GM23338 (cell line): ENCODE measurements at regions not wholly inside any gene's neighbourhood (a gene's known extent, or its start where the extent isn't known, plus 50 kb on each side); places are given as distances from the start of the nearest gene placed in this dataset.

ENCODE experiments used
- ATAC-seq: fragments of 200-7000 bp; cut with Tn5 transposase; 3 replicates; pipeline ENCODE4 v1.9.1; 2020
- DNase-seq: peaks from one replicate; pipeline ENCODE4 v3.0.0-alpha.2; 2015; ENCODE audit warnings: low spot score
- H2AFZ ChIP-seq: fragments of 200-600 bp; sonication (generic); 2 replicates; pipeline ENCODE4 v1.8.0; 2016; ENCODE audit warnings: antibody characterized with exemption, mild to moderate bottlenecking, moderate library complexity
- H3F3A ChIP-seq: fragments of 200-600 bp; sonication (generic); replicated peaks from 2 replicates; pipeline ENCODE4 v1.8.0; 2017; ENCODE audit warnings: antibody characterized with exemption, mixed run types, low read depth
- H3K27ac ChIP-seq: fragments of 200-600 bp; sonication (generic); 2 replicates; pipeline ENCODE4 v1.6.1; 2016; ENCODE audit warnings: low read depth
- H3K27me3 ChIP-seq: fragments of 200-600 bp; sonication (generic); 2 replicates; pipeline ENCODE4 v1.8.0; 2016; ENCODE audit warnings: mild to moderate bottlenecking, mixed run types, moderate library complexity; ENCODE audit not compliant: insufficient read depth
- H3K36me3 ChIP-seq: fragments of 200-600 bp; sonication (generic); 2 replicates; pipeline ENCODE4 v1.8.0; 2016; ENCODE audit warnings: mild to moderate bottlenecking; ENCODE audit not compliant: insufficient read depth
- H3K4me1 ChIP-seq: fragments of 200-600 bp; sonication (generic); 2 replicates; pipeline ENCODE4 v1.8.0; 2016; ENCODE audit warnings: mild to moderate bottlenecking, moderate library complexity; ENCODE audit not compliant: insufficient read depth
- H3K4me2 ChIP-seq: fragments of 200-600 bp; sonication (generic); 2 replicates; pipeline ENCODE4 v1.7.1; 2017; ENCODE audit warnings: mixed run types
- H3K4me3 ChIP-seq: fragments of 200-600 bp; sonication (generic); 2 replicates; pipeline ENCODE4 v1.6.1; 2016; ENCODE audit warnings: mixed run types
- H3K79me2 ChIP-seq: fragments of 200-600 bp; sonication (generic); replicated peaks from 2 replicates; pipeline ENCODE4 v1.8.0; 2017; ENCODE audit warnings: mild to moderate bottlenecking; ENCODE audit not compliant: insufficient read depth
- H3K9me2 ChIP-seq: fragments of 200-600 bp; sonication (generic); 2 replicates; pipeline ENCODE4 v1.8.0; 2017; ENCODE audit not compliant: insufficient read depth
- H4K20me1 ChIP-seq: fragments of 200-600 bp; sonication (generic); replicated peaks from 2 replicates; pipeline ENCODE4 v1.8.0; 2017; ENCODE audit warnings: mild to moderate bottlenecking; ENCODE audit not compliant: insufficient read depth
- H3K27ac Mint-ChIP-seq: 2 replicates; pipeline ENCODE4 v1.8.0; 2020; ENCODE audit warnings: inconsistent platforms, mild to moderate bottlenecking, moderate library complexity, mixed read lengths
- H3K27me3 Mint-ChIP-seq: 3 replicates; pipeline ENCODE4 v1.8.0; 2022; ENCODE audit warnings: low read depth, mild to moderate bottlenecking, moderate library complexity, mixed read lengths, inconsistent platforms; ENCODE audit not compliant: insufficient read depth, poor library complexity
- H3K36me3 Mint-ChIP-seq: 3 replicates; pipeline ENCODE4 v1.8.0; 2021; ENCODE audit warnings: low read depth, mild to moderate bottlenecking, inconsistent platforms, moderate library complexity, mixed read lengths
- H3K4me1 Mint-ChIP-seq: 3 replicates; pipeline ENCODE4 v1.8.0; 2020; ENCODE audit warnings: mild to moderate bottlenecking, inconsistent platforms, mixed read lengths
- H3K4me3 Mint-ChIP-seq: 3 replicates; pipeline ENCODE4 v1.8.0; 2021; ENCODE audit warnings: moderate library complexity, mild to moderate bottlenecking, inconsistent platforms, mixed read lengths
- H3K9me3 Mint-ChIP-seq: 3 replicates; pipeline ENCODE4 v1.8.0; 2020; ENCODE audit warnings: moderate library complexity, mild to moderate bottlenecking, inconsistent platforms, mixed read lengths
- CTCF ChIP-seq, 2 experiments: fragments of 200-600 bp in 1 of 2; sonication (generic) in 1 of 2; conservative IDR thresholded peaks; 2 replicates each; pipeline versions ENCODE4 v1.5.1 to v1.6.1; 2016 to 2017; ENCODE audit warnings: antibody characterized with exemption in 2 of 2, low read depth in 2 of 2, mild to moderate bottlenecking in 2 of 2, moderate library complexity in 1 of 2
- ETS1 ChIP-seq: IDR thresholded peaks from 2 replicates; pipeline ENCODE4 v1.6.1; 2016; ENCODE audit warnings: antibody characterized with exemption
- EZH2 ChIP-seq: fragments of 200-600 bp; sonication (generic); IDR thresholded peaks from one replicate; pipeline ENCODE4 v1.8.0; 2017; ENCODE audit warnings: antibody characterized with exemption, mild to moderate bottlenecking, low read depth; ENCODE audit not compliant: unreplicated experiment
- EZH2phosphoT487 ChIP-seq: fragments of 200-600 bp; sonication (generic); IDR thresholded peaks from one replicate; pipeline ENCODE4 v1.8.1; 2018; ENCODE audit warnings: antibody characterized with exemption; ENCODE audit not compliant: unreplicated experiment
- JUNB ChIP-seq: IDR thresholded peaks from one replicate; pipeline ENCODE4 v1.6.1; 2016; ENCODE audit warnings: antibody characterized with exemption; ENCODE audit not compliant: unreplicated experiment
- NANOG ChIP-seq: IDR thresholded peaks from 2 replicates; pipeline ENCODE4 v1.6.1; 2016; ENCODE audit warnings: antibody characterized with exemption, borderline replicate concordance
- POLR2AphosphoS5 ChIP-seq: IDR thresholded peaks from 2 replicates; pipeline ENCODE4 v1.6.1; 2016; ENCODE audit warnings: antibody characterized with exemption, low read depth
- REST ChIP-seq: IDR thresholded peaks from one replicate; pipeline ENCODE4 v1.6.1; 2018; ENCODE audit warnings: antibody characterized with exemption; ENCODE audit not compliant: unreplicated experiment
- STAT1 ChIP-seq: IDR thresholded peaks from one replicate; pipeline ENCODE4 v1.6.1; 2016; ENCODE audit warnings: antibody characterized with exemption; ENCODE audit not compliant: unreplicated experiment
- ZNF114 ChIP-seq: fragments of 250-450 bp; sonication (Bioruptor Pico); IDR thresholded peaks from 2 replicates; pipeline ENCODE4 v1.5.0; 2020; ENCODE audit warnings: mild to moderate bottlenecking, moderate library complexity
- ZNF331 ChIP-seq: fragments of 250-450 bp; sonication (Bioruptor Pico); IDR thresholded peaks from 2 replicates; pipeline ENCODE4 v1.5.0; 2020; ENCODE audit warnings: low read depth, mild to moderate bottlenecking, moderate library complexity

GRCh38 chr7:47657126-47657525 is 75.2 kb upstream of the TNS3 start:
- Histone ChIP-seq H3K4me2 (no peak overlapping the region), H3K79me2 (no peaks in the 10 kb centered on the region), H3F3A (no peaks in the 10 kb centered on the region), H3K4me3 (no peak overlapping the region), H4K20me1 (no peaks in the 10 kb centered on the region), H3K9me2 (no peaks in the 10 kb centered on the region), H3K27ac (no peak overlapping the region), H3K27me3 (no peaks in the 10 kb centered on the region), H3K36me3 (no peaks in the 10 kb centered on the region), H3K4me1 (no peaks in the 10 kb centered on the region), H2AFZ (no peak overlapping the region)
- TF ChIP-seq ETS1 (no peak), ZNF331 (CRISPR knock-in tag) (no peak), STAT1 (no peak), REST (no peak)
- ATAC-seq (no peak), DNase-seq (no peak)
- Mint-ChIP-seq H3K4me3 (no peak overlapping the region), H3K36me3 (no peaks in the 10 kb centered on the region), H3K4me1 (peaks cover 28% of the 10 kb centered on the region), H3K27ac (no peak overlapping the region), H3K27me3 (peaks cover 8% of the 10 kb centered on the region), H3K9me3 (no peaks in the 10 kb centered on the region)

DNA sequence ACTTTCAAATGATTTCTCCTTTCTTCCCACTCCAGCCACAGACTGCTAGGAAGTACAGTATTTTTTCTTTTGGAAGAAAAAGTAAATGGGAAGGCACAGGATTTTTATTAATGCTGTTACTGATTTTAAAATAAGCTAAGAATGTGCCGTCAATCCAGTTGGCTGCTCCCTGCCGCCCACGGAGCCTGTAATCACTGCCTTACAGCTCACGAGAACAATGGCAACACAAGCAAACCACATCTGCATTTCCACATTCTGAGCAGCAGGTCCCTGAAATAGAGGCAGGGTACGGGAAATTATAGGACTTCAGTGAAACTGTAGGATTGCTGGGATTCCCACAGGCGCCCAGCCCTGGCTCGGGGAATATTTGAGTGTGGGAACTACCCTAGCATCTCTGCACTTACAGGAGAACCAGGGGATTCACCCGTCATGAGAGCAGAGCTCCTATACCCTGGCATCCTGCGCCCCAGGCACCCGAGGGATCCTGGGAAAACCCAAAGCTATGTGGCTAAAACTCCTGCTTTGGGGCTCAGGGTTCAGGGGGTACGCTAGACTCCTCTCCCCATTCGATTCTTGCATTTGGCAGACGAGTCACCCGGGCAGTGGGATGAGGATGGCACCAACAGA is 72.9 kb upstream of the TNS3 start:
- peaks cover 11% of the 10 kb centered on the region for H3K27me3 Mint-ChIP-seq
- TF ChIP-seq ETS1 (no peak), JUNB (no peak), POLR2AphosphoS5 (no peak), NANOG (no peak), EZH2 (no peak), EZH2phosphoT487 (no peak), ZNF114 (CRISPR knock-in tag) (no peak), CTCF (conservative IDR thresholded peaks at IDR 0.05; ENCODE audit: low read depth in 2 of 2) (no peak), STAT1 (no peak)
- no peak overlapping the region for H3K4me3 Mint-ChIP-seq
- no peaks in the 10 kb centered on the region for H3K79me2 ChIP-seq
- H3K27ac ChIP-seq = no peak overlapping the region
- H2AFZ ChIP-seq = peak overlapping the region; percentile 79; the same call in 1 of the 2 replicates
- H3K4me3 ChIP-seq = no peak overlapping the region
- no peaks in the 10 kb centered on the region for H3K9me3 Mint-ChIP-seq
- H3K4me1 Mint-ChIP-seq = peaks cover 24% of the 10 kb centered on the region
- H4K20me1 ChIP-seq = no peaks in the 10 kb centered on the region
- no peak overlapping the region for H3K4me2 ChIP-seq
- peak; percentile 37 for DNase-seq
- no peaks in the 10 kb centered on the region for H3K9me2 ChIP-seq
- H3K36me3 ChIP-seq = no peaks in the 10 kb centered on the region
- H3K27me3 ChIP-seq = no peaks in the 10 kb centered on the region
- no peaks in the 10 kb centered on the region for H3K36me3 Mint-ChIP-seq
- H3F3A ChIP-seq = no peaks in the 10 kb centered on the region
- peak; percentile 81 for ATAC-seq
- no peak overlapping the region for H3K27ac Mint-ChIP-seq
- no peaks in the 10 kb centered on the region for H3K4me1 ChIP-seq
